OCI-LY7 (cell line): ENCODE measurements at regions not wholly inside any gene's neighbourhood (a gene's known extent, or its start where the extent isn't known, plus 50 kb on each side); places are given as distances from the start of the nearest gene placed in this dataset.

Source experiments
- BruUV-seq: library from RNA; stranded (reverse); fragments of 400-500 nt; replicated peaks from 2 replicates; lab custom pipeline; 2021; lab: Mats Ljungman, UMichigan
- CTCF ChIA-PET: fragments of 300-600 bp; sonication (Branson Sonifier 250); formaldehyde crosslinking; loops from one replicate; lab custom pipeline; 2022; ENCODE audit warnings: antibody characterized with exemption; ENCODE audit not compliant: unreplicated experiment; lab: Charles Lee
- POLR2A ChIA-PET: fragments of 300-600 bp; sonication (Branson Sonifier 250); formaldehyde crosslinking; loops from one replicate; lab custom pipeline; 2022; ENCODE audit warnings: antibody characterized with exemption; lab: Charles Lee
- DNase-seq: peaks from one replicate; pipeline ENCODE4 v3.0.0-alpha.2; 2015; ENCODE audit warnings: low spot score
- H2AFZ ChIP-seq: fragments of 200-600 bp; sonication (generic), shearing (Covaris generic); 2 replicates; pipeline ENCODE4 v1.6.1; 2014; ENCODE audit warnings: mild to moderate bottlenecking, antibody characterized with exemption, low read length, moderate library complexity
- H3K27ac ChIP-seq: fragments of 200-600 bp; sonication (generic); 2 replicates; pipeline ENCODE4 v1.5.1; 2014; ENCODE audit warnings: mixed run types, low read depth, mild to moderate bottlenecking, moderate library complexity, low read length, inconsistent platforms; ENCODE audit not compliant: poor library complexity, severe bottlenecking
- H3K36me3 ChIP-seq: fragments of 200-600 bp; sonication (generic); 2 replicates; pipeline ENCODE4 v1.6.1; 2014; ENCODE audit warnings: mild to moderate bottlenecking, antibody characterized with exemption, low read length, moderate library complexity, mixed read lengths; ENCODE audit not compliant: insufficient read depth
- H3K4me1 ChIP-seq: fragments of 200-600 bp; sonication (generic); 2 replicates; pipeline ENCODE4 v1.5.1; 2014; ENCODE audit warnings: mild to moderate bottlenecking, low read length; ENCODE audit not compliant: insufficient read depth, poor library complexity, severe bottlenecking
- H3K4me2 ChIP-seq: fragments of 200-600 bp; sonication (generic); 2 replicates; pipeline ENCODE4 v1.6.1; 2014; ENCODE audit warnings: mild to moderate bottlenecking, low read length
- H3K4me3 ChIP-seq: fragments of 200-600 bp; sonication (generic); 2 replicates; pipeline ENCODE4 v1.5.1; 2014; ENCODE audit warnings: mild to moderate bottlenecking, low read depth, low read length; ENCODE audit not compliant: poor library complexity, severe bottlenecking
- H3K79me2 ChIP-seq: fragments of 200-600 bp; sonication (generic); 2 replicates; pipeline ENCODE4 v1.6.1; 2016; ENCODE audit warnings: low read depth, mild to moderate bottlenecking, low read length, moderate library complexity, mixed read lengths; ENCODE audit not compliant: insufficient read depth
- H3K9me2 ChIP-seq: fragments of 200-600 bp; sonication (generic); 2 replicates; pipeline ENCODE4 v1.6.1; 2016; ENCODE audit warnings: mild to moderate bottlenecking, low read length, mixed read lengths; ENCODE audit not compliant: insufficient read depth
- H3K9me3 ChIP-seq: fragments of 200-600 bp; sonication (generic); 2 replicates; pipeline ENCODE4 v1.6.1; 2014; ENCODE audit warnings: mild to moderate bottlenecking, mixed run types, low read length, mixed read lengths
- H4K20me1 ChIP-seq: fragments of 200-600 bp; sonication (generic); 2 replicates; pipeline ENCODE4 v1.6.1; 2014; ENCODE audit warnings: mild to moderate bottlenecking, antibody characterized with exemption, low read length, moderate library complexity, mixed read lengths; ENCODE audit not compliant: insufficient read depth
- EZH2phosphoT487 ChIP-seq: fragments of 200-600 bp; sonication (generic); IDR thresholded peaks from 2 replicates; pipeline ENCODE4 v1.6.1; 2018; ENCODE audit warnings: low read depth, borderline replicate concordance, mild to moderate bottlenecking, mixed run types, antibody characterized with exemption, low read length, moderate library complexity, mixed read lengths
- intact Hi-C: fragments of 100-400 bp; cut with micrococcal nuclease; formaldehyde crosslinking; loops from one replicate; pipeline ENCODE4 v1.10.0; 2022; ENCODE audit not compliant: unreplicated experiment
- TF ChIP-seq, protein P1 (sequence below): fragments of 200-600 bp; sonication (generic); conservative IDR thresholded peaks from 2 replicates; pipeline ENCODE4 v1.5.1; 2014; ENCODE audit warnings: mild to moderate bottlenecking, antibody characterized with exemption, low read length, moderate library complexity, mixed read lengths

DNA sequence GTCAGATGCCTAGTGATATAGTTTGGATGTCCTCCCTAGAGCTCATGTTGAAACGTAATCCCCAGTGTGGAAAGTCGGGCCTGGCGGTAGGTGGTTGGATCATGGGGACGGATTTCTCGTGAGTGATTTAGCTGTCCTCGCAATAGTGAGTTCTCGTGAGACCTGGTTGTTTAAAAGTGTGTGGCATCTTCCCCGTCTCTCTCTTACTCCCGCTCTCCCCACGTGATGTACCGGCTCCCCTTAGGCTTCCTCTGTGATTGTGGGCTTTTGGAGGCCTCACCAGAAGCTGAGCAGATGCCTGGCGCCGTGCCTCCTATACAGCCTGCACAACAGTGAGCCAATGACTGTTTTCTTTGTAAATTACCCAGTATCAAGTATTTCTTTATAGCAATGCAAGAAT is 264.5 kb downstream of the TTLL7 start:
- no peaks in the 10 kb centered on the region for H3K9me2 ChIP-seq
- no peaks in the 10 kb centered on the region for H3K4me1 ChIP-seq
- intact Hi-C loops: no loop called here
- no peak overlapping the region for H3K27ac ChIP-seq
- H3K79me2 ChIP-seq: no peaks in the 10 kb centered on the region
- ChIA-PET POLR2A (interaction anchor here (1.0 kb wide), 1 partner anchor 8 kb away, joined by 3 read pairs; no protein-coding TSS in a partner anchor), CTCF (no interaction called here)
- no peaks in the 10 kb centered on the region for H3K36me3 ChIP-seq
- H4K20me1 ChIP-seq: no peaks in the 10 kb centered on the region
- H3K9me3 ChIP-seq: no peaks in the 10 kb centered on the region
- H3K4me3 ChIP-seq: no peak overlapping the region
- no peak overlapping the region for H3K4me2 ChIP-seq
- TF ChIP-seq, protein P1, sequence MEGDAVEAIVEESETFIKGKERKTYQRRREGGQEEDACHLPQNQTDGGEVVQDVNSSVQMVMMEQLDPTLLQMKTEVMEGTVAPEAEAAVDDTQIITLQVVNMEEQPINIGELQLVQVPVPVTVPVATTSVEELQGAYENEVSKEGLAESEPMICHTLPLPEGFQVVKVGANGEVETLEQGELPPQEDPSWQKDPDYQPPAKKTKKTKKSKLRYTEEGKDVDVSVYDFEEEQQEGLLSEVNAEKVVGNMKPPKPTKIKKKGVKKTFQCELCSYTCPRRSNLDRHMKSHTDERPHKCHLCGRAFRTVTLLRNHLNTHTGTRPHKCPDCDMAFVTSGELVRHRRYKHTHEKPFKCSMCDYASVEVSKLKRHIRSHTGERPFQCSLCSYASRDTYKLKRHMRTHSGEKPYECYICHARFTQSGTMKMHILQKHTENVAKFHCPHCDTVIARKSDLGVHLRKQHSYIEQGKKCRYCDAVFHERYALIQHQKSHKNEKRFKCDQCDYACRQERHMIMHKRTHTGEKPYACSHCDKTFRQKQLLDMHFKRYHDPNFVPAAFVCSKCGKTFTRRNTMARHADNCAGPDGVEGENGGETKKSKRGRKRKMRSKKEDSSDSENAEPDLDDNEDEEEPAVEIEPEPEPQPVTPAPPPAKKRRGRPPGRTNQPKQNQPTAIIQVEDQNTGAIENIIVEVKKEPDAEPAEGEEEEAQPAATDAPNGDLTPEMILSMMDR: no peak
- no peak for TF ChIP-seq EZH2phosphoT487
- H2AFZ ChIP-seq: no peak overlapping the region
- BruUV-seq: no TSS peak
- DNase-seq: no peak

DNA sequence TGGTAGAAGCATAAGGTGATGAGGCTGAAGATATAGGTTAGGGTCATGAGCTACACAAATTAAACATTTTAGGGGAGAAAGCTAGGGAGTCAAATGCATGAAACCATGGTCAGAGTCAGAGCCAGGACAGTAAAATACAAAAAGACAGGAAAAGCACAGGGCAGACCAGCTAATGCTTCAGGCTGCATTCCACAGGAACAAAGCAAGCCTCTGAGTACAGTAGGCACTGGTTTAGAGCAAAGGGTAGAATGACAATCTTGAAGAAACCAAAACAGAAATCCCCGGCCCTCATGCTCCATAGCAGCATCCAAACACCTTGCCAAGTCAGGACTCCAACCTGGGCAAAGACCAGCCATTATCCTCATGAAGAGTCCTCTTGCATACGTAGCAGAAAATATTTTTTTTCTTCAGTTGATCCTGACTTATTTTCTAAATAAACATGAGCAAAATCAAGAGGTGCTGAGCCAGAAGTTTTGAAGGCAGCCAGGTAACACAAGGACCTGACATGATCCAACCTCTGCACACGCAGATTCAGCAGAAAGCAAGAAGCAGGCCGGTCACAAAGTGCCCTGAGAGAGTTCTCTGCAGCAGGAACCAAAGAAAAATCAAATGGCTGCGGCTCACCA is 273.1 kb downstream of the TTLL7 start:
- ChIA-PET POLR2A (interaction anchor here (0.7 to 1.4 kb wide), 3 partner anchors 9 to 86 kb away, joined by 3 to 4 read pairs (median 3); no protein-coding TSS in a partner anchor), CTCF (no interaction called here)
- no peaks in the 10 kb centered on the region for H3K36me3 ChIP-seq
- H3K27ac ChIP-seq: no peak overlapping the region
- H4K20me1 ChIP-seq: no peaks in the 10 kb centered on the region
- DNase-seq: no peak
- BruUV-seq: no TSS peak
- no peaks in the 10 kb centered on the region for H3K79me2 ChIP-seq
- no peaks in the 10 kb centered on the region for H3K9me2 ChIP-seq
- H3K9me3 ChIP-seq: no peaks in the 10 kb centered on the region
- no peaks in the 10 kb centered on the region for H3K4me1 ChIP-seq
- no peak overlapping the region for H3K4me3 ChIP-seq
- no peak overlapping the region for H3K4me2 ChIP-seq
- intact Hi-C loops: no loop called here
- TF ChIP-seq EZH2phosphoT487: no peak
- no peak overlapping the region for H2AFZ ChIP-seq

DNA sequence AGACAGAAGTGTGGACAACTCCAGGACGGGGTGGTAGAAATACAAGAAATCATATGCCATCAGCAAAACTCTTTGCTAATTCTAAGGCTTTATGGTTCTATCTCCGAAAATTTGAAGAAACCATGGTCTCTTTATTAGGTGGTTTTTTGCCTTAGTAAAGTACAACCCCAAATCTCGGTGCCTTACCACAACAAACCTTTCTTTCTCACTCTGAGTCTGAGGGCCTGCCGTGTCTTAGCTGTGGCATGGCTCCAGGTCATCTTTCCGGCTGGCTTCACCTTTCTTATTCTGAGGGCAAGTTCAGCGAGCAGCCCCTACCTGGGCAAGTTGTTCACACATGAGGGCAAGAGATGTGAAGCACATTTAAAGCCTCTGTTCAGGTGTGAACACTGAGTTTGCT is 280.6 kb downstream of the TTLL7 start:
- Histone ChIP-seq H3K4me1 (no peaks in the 10 kb centered on the region), H3K9me2 (no peaks in the 10 kb centered on the region), H3K9me3 (no peaks in the 10 kb centered on the region), H4K20me1 (no peaks in the 10 kb centered on the region), H3K36me3 (no peaks in the 10 kb centered on the region), H2AFZ (no peak overlapping the region), H3K79me2 (no peaks in the 10 kb centered on the region), H3K27ac (no peak overlapping the region), H3K4me2 (no peak overlapping the region), H3K4me3 (no peak overlapping the region)
- intact Hi-C loops: no loop called here
- CTCF ChIA-PET: no interaction called here
- TF ChIP-seq EZH2phosphoT487: no peak
- TF ChIP-seq, protein P1: no peak
- DNase-seq: no peak
- POLR2A ChIA-PET: interaction anchor here (0.6 to 1.4 kb wide), 3 partner anchors 15 to 795 kb away, joined by 3 to 4 read pairs (median 3); no protein-coding TSS in a partner anchor
- BruUV-seq: no TSS peak
